Daoy (cell line): ENCODE measurements at regions not wholly inside any gene's neighbourhood (a gene's known extent, or its start where the extent isn't known, plus 50 kb on each side); places are given as distances from the start of the nearest gene placed in this dataset.

ENCODE experiments used
- DNase-seq: peaks from one replicate; pipeline ENCODE4 v3.0.0-alpha.2; 2015; ENCODE audit warnings: low read depth

GRCh38 chr11:134008634-134009071 lies 51.9 kb upstream of the IGSF9B start:
- DNase-seq: no peak

GRCh38 chr11:134013518-134013917 lies 55.4 kb upstream of the JAM3 start:
- no peak for DNase-seq

DNA sequence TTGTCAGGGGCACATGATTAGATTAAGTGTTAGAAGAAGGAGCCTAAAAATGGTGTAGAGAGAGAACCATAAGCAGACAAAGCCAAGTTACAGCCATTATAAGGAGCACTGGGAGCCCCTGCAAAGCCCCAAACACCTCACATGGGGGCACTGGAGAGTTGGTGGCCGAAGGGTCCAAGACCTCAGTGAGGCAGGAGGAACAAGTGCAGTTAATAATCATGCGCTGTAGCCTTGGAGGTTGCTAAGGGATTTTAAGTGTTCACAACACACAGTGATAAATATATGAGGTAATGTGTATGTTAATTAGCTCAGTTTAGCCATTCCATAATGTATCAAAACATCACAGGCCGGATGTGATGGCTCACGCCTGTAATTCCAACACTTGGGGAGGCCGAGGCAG lies 54.4 kb upstream of the JAM3 start:
- peak; percentile 71 for DNase-seq

- no peak for DNase-seq
Observed at GRCh38 chr11:134015556-134015955, 53.3 kb upstream of the JAM3 start.

- DNase-seq: no peak
Observed at GRCh38 chr11:134017511-134018430, 51.1 kb upstream of the JAM3 start.
